ENCODE measurements at regions not wholly inside any gene's neighbourhood (a gene's known extent, or its start where the extent isn't known, plus 50 kb on each side); places are given as distances from the start of the nearest gene placed in this dataset.

DNA sequence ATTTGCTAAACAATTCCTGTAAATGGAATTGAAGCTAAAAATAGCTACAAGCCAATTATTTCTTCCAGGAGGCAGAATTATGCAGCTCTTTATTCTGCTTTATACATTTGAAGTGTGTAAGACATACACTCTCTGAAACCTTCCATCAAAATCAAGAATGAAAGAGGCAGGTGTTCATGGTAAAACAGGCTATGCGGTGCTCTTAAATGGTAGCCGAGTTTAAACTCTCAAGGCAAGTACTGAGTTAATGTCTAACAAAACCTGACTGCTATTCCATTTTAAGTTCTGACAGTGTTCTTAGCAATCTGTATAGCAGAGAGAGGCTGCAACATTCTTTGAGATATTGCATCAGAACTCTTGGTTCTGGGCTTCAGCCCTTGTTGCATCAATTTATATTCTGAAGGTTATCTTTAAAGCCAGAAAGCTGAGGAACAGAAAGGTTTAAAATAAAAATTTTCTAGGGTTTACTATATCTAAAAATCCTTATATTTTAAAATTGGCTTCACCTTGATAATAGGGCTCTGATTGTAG is 248.3 kb upstream of the CCNG1 start:
- Mint-ChIP-seq H3K4me3 (no peak overlapping the region), H3K27me3 (no peaks in the 10 kb centered on the region), H3K9me3 (peaks cover 5% of the 10 kb centered on the region), H3K36me3 (no peaks in the 10 kb centered on the region), H3K27ac (no peak overlapping the region), H3K4me1 (ENCODE audit: low read depth) (no peaks in the 10 kb centered on the region)
- ChIA-PET CTCF (no interaction called here), POLR2A (no interaction called here)
- intact Hi-C loops (cut with micrococcal nuclease): no loop called here
- no peak for DNase-seq

DNA sequence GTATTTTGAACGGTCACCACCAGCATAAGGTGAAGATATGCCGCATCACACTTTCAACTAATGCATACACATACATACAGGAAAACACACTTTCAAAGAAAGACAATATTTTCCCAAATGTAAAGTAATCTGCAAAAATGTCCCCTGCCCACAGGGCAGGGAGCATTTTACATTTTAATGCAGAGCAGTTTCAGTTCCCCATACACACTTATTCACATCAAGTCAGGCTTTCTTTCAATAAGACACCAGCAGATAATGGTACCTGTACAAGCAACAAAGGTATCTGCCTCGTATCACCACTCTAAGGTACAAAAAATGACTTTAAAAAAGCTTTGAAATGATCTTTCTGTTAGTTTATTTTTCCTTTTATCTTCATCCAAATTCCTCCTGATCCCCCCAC is 247.1 kb upstream of the CCNG1 start:
- ChIA-PET CTCF (no interaction called here), POLR2A (no interaction called here)
- no peak overlapping the region for H3K27ac Mint-ChIP-seq
- H3K9me3 Mint-ChIP-seq: peaks cover 12% of the 10 kb centered on the region
- H3K4me1 Mint-ChIP-seq (ENCODE audit: low read depth): no peaks in the 10 kb centered on the region
- no peaks in the 10 kb centered on the region for H3K27me3 Mint-ChIP-seq
- H3K36me3 Mint-ChIP-seq: no peaks in the 10 kb centered on the region
- no peak overlapping the region for H3K4me3 Mint-ChIP-seq
- intact Hi-C loops (cut with micrococcal nuclease): no loop called here
- DNase-seq: no peak

DNA sequence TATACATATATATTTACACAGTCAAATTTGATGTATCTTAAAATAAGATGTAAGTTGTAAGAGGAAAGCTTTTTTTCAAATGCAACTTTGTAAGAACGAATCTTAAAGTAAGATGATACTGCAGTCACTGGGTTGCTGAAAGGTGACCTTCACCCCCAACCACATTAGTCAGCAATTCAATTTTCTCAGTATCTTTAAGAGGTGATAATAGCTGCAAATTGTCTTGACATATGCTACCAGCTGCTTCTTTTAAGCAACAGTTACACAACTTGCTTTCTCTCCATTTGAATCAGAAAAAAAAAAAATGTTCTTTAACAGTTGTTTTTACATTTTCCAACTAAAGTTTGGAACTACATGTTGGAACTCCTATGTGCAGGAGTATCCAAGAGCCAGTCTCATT is 246.6 kb upstream of the CCNG1 start:
- intact Hi-C loops (cut with micrococcal nuclease): no loop called here
- Mint-ChIP-seq H3K9me3 (peaks cover 12% of the 10 kb centered on the region), H3K27me3 (no peaks in the 10 kb centered on the region), H3K4me3 (no peak overlapping the region), H3K27ac (no peak overlapping the region), H3K4me1 (ENCODE audit: low read depth) (no peaks in the 10 kb centered on the region), H3K36me3 (no peaks in the 10 kb centered on the region)
- POLR2A ChIA-PET: no interaction called here
- DNase-seq: no peak
- CTCF ChIA-PET: no interaction called here

- Mint-ChIP-seq H3K4me1 (ENCODE audit: low read depth) (no peaks in the 10 kb centered on the region), H3K27ac (no peak overlapping the region), H3K27me3 (no peaks in the 10 kb centered on the region), H3K4me3 (no peak overlapping the region), H3K9me3 (peaks cover 12% of the 10 kb centered on the region), H3K36me3 (no peaks in the 10 kb centered on the region)
- intact Hi-C loops (cut with micrococcal nuclease): no loop called here
- ChIA-PET CTCF (no interaction called here), POLR2A (no interaction called here)
- DNase-seq: no peak
Observed at GRCh38 chr5:163193886-163194285, 243.5 kb upstream of the CCNG1 start.

GRCh38 chr5:163205645-163206044 is 231.8 kb upstream of the CCNG1 start:
- H3K27me3 Mint-ChIP-seq: no peaks in the 10 kb centered on the region
- no peaks in the 10 kb centered on the region for H3K4me1 Mint-ChIP-seq (ENCODE audit: low read depth)
- H3K9me3 Mint-ChIP-seq: peaks cover 6% of the 10 kb centered on the region
- CTCF ChIA-PET: no interaction called here
- H3K36me3 Mint-ChIP-seq: no peaks in the 10 kb centered on the region
- no peak for DNase-seq
- POLR2A ChIA-PET: no interaction called here
- no peak overlapping the region for H3K4me3 Mint-ChIP-seq
- H3K27ac Mint-ChIP-seq: no peak overlapping the region
- intact Hi-C loops (cut with micrococcal nuclease): no loop called here

GRCh38 chr5:163221581-163221980 is 215.8 kb upstream of the CCNG1 start:
- no peaks in the 10 kb centered on the region for H3K9me3 Mint-ChIP-seq
- H3K4me3 Mint-ChIP-seq: no peak overlapping the region
- CTCF ChIA-PET: no interaction called here
- POLR2A ChIA-PET: no interaction called here
- no peaks in the 10 kb centered on the region for H3K36me3 Mint-ChIP-seq
- no peak for DNase-seq
- H3K4me1 Mint-ChIP-seq (ENCODE audit: low read depth): no peaks in the 10 kb centered on the region
- H3K27me3 Mint-ChIP-seq: no peaks in the 10 kb centered on the region
- intact Hi-C loops (cut with micrococcal nuclease): no loop called here
- H3K27ac Mint-ChIP-seq: no peak overlapping the region

DNA sequence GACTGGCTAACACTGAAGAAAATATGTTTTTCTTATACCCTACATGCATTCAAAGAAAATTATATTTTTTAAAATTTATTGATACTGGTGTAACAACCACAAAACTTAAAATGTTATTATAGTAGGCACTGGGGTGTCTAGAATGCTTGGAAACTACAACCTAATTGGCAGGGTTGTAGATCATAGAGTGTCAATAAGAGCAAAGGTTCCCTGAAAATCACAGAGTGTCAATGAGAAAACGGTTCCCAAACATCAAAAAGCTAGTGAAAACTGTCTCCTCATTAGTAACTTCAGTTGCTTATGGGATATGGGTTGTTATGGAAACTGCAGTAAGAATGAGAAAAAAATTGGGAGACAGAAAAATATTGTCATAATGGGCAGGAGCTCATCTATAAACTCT is 214.4 kb upstream of the CCNG1 start:
- no peak for DNase-seq
- POLR2A ChIA-PET: no interaction called here
- Mint-ChIP-seq H3K4me1 (ENCODE audit: low read depth) (no peaks in the 10 kb centered on the region), H3K27ac (no peak overlapping the region), H3K27me3 (no peaks in the 10 kb centered on the region), H3K4me3 (no peak overlapping the region), H3K9me3 (no peaks in the 10 kb centered on the region), H3K36me3 (no peaks in the 10 kb centered on the region)
- CTCF ChIA-PET: no interaction called here
- intact Hi-C loops (cut with micrococcal nuclease): no loop called here

- CTCF ChIA-PET: no interaction called here
- no peak for DNase-seq
- H3K4me1 Mint-ChIP-seq (ENCODE audit: low read depth): no peaks in the 10 kb centered on the region
- H3K9me3 Mint-ChIP-seq: no peaks in the 10 kb centered on the region
- no peaks in the 10 kb centered on the region for H3K36me3 Mint-ChIP-seq
- no peak overlapping the region for H3K27ac Mint-ChIP-seq
- H3K4me3 Mint-ChIP-seq: no peak overlapping the region
- no peaks in the 10 kb centered on the region for H3K27me3 Mint-ChIP-seq
- POLR2A ChIA-PET: no interaction called here
- intact Hi-C loops (cut with micrococcal nuclease): no loop called here
Observed at GRCh38 chr5:163244445-163244987, 192.9 kb upstream of the CCNG1 start.

DNA sequence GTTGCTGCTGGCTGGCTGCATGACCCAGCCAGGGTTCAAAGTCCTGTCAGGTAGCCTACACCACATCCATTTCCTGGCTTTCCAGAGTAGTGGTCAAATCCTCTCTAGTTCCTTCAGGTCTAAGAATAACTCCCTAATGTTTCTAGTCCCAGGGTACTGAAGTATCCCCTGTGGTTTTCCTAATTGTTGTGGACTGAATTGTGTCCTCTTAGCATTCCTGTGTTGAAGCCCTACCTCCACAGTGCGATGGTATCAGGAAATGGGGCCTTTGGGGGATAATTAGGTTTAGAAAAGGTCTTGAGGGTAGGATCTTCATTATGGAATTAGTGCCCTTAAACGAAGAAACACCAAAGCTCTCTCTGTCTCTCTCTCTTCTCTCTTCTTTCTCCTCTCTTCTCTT is 191.8 kb upstream of the CCNG1 start:
- Mint-ChIP-seq H3K9me3 (no peaks in the 10 kb centered on the region), H3K4me3 (no peak overlapping the region), H3K36me3 (no peaks in the 10 kb centered on the region), H3K27me3 (no peaks in the 10 kb centered on the region), H3K27ac (no peak overlapping the region), H3K4me1 (ENCODE audit: low read depth) (no peaks in the 10 kb centered on the region)
- no peak for DNase-seq
- ChIA-PET CTCF (no interaction called here), POLR2A (no interaction called here)
- intact Hi-C loops (cut with micrococcal nuclease): no loop called here

DNA sequence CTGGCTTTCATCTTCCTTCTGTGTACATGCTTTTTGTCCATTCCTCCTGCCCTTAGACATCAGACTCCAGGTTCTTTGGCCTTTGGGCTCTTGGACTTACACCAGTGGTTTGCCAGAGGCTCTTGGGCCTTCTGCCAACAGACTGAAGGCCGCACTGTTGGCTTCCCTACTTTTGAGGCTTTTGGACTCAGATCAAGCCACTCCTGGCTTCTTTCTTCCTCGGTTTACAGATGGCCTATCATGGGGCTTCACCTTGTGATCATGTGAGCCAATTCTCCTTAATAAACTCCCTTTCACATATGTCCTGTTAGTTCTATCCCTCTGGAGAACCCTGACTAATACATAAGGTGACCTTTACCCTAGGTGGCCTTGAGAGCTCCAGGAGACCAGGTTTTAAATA is 189.1 kb upstream of the CCNG1 start:
- no peaks in the 10 kb centered on the region for H3K4me1 Mint-ChIP-seq (ENCODE audit: low read depth)
- H3K36me3 Mint-ChIP-seq: no peaks in the 10 kb centered on the region
- H3K9me3 Mint-ChIP-seq: no peaks in the 10 kb centered on the region
- no peak for DNase-seq
- ChIA-PET CTCF (no interaction called here), POLR2A (no interaction called here)
- H3K27me3 Mint-ChIP-seq: no peaks in the 10 kb centered on the region
- no peak overlapping the region for H3K4me3 Mint-ChIP-seq
- H3K27ac Mint-ChIP-seq: no peak overlapping the region
- intact Hi-C loops (cut with micrococcal nuclease): no loop called here

DNA sequence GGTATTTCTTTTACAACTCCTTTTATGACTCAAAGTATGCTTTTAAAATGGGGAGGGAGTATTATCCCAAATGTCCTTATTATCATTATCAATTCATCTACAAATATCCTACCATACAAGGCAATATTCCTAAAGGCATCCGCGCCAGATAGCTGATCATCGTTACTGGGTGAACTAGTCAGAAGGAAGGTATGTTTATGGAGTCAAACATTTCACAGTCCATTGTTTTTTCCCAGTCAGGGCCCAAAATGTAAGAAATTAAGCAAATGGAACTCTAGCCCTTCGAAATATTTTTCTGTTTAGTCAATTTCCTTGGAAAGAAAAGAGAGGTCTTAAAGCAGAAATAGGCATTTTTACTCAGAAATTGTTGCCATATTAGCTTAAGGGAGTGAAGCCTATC is 188.5 kb upstream of the CCNG1 start:
- intact Hi-C loops (cut with micrococcal nuclease): no loop called here
- DNase-seq: no peak
- no peaks in the 10 kb centered on the region for H3K36me3 Mint-ChIP-seq
- H3K9me3 Mint-ChIP-seq: no peaks in the 10 kb centered on the region
- no peaks in the 10 kb centered on the region for H3K27me3 Mint-ChIP-seq
- POLR2A ChIA-PET: no interaction called here
- H3K4me1 Mint-ChIP-seq (ENCODE audit: low read depth): no peaks in the 10 kb centered on the region
- CTCF ChIA-PET: no interaction called here
- no peak overlapping the region for H3K4me3 Mint-ChIP-seq
- no peak overlapping the region for H3K27ac Mint-ChIP-seq

GRCh38 chr5:163252950-163253349 is 184.4 kb upstream of the CCNG1 start:
- DNase-seq: no peak
- no peaks in the 10 kb centered on the region for H3K4me1 Mint-ChIP-seq (ENCODE audit: low read depth)
- ChIA-PET POLR2A (no interaction called here), CTCF (interaction anchor here (0.7 kb wide), 1 partner anchor 1190 kb away, joined by 3 read pairs; no protein-coding TSS in a partner anchor)
- no peak overlapping the region for H3K4me3 Mint-ChIP-seq
- no peaks in the 10 kb centered on the region for H3K36me3 Mint-ChIP-seq
- H3K27me3 Mint-ChIP-seq: no peaks in the 10 kb centered on the region
- intact Hi-C loops (cut with micrococcal nuclease): no loop called here
- H3K9me3 Mint-ChIP-seq: no peaks in the 10 kb centered on the region
- H3K27ac Mint-ChIP-seq: no peak overlapping the region

DNA sequence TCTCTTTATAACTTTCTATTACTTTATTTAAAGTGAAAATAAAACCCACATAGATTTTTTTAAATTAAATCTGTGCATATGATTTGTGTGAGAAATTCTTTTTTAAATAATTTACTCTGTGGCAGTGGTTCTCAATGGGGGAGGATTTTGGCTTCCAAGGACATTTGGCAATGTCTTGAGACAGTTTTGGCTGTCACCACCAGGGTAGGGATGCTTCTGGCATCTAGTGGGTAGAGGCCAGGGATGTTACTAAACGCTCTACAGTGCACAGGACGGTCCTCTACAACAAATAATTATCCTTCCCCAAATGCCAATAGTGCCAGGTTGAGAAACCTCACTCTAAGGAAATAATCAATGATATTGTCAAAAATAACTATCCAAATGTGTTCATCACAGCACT is 177.9 kb upstream of the CCNG1 start:
- H3K27ac Mint-ChIP-seq: no peak overlapping the region
- no peak for DNase-seq
- no peaks in the 10 kb centered on the region for H3K27me3 Mint-ChIP-seq
- H3K4me1 Mint-ChIP-seq (ENCODE audit: low read depth): no peaks in the 10 kb centered on the region
- ChIA-PET CTCF (no interaction called here), POLR2A (interaction anchor here (0.7 kb wide), 1 partner anchor 248 kb away, joined by 3 read pairs; no protein-coding TSS in a partner anchor)
- H3K9me3 Mint-ChIP-seq: no peaks in the 10 kb centered on the region
- intact Hi-C loops (cut with micrococcal nuclease): no loop called here
- H3K4me3 Mint-ChIP-seq: no peak overlapping the region
- no peaks in the 10 kb centered on the region for H3K36me3 Mint-ChIP-seq

GRCh38 chr5:163260471-163260870 is 176.9 kb upstream of the CCNG1 start:
- ChIA-PET POLR2A (no interaction called here), CTCF (no interaction called here)
- H3K4me1 Mint-ChIP-seq (ENCODE audit: low read depth): no peaks in the 10 kb centered on the region
- no peak overlapping the region for H3K4me3 Mint-ChIP-seq
- no peak for DNase-seq
- no peak overlapping the region for H3K27ac Mint-ChIP-seq
- H3K36me3 Mint-ChIP-seq: no peaks in the 10 kb centered on the region
- H3K27me3 Mint-ChIP-seq: no peaks in the 10 kb centered on the region
- intact Hi-C loops (cut with micrococcal nuclease): no loop called here
- no peaks in the 10 kb centered on the region for H3K9me3 Mint-ChIP-seq

All from activated CD4-positive, alpha-beta memory T cell treated with anti-CD3 and anti-CD28 coated beads for 36 hours (primary cell).